ENCODE measurements at regions not wholly inside any gene's neighbourhood (a gene's known extent, or its start where the extent isn't known, plus 50 kb on each side); places are given as distances from the start of the nearest gene placed in this dataset.

- FAIRE-seq, result no peak
- no peaks in the 10 kb centered on the region for H3K27me3 ChIP-seq (ENCODE audit: control insufficient read depth in 3 of 3, insufficient read depth in 3 of 3, low read length in 3 of 3)
- no peaks in the 10 kb centered on the region for H3K36me3 ChIP-seq (ENCODE audit: control insufficient read depth in 3 of 3, insufficient read depth in 2 of 3, low read depth in 1 of 3, low read length in 3 of 3)
- H3K9me3 ChIP-seq (ENCODE audit: control insufficient read depth in 2 of 2, insufficient read depth in 1 of 2, low read depth in 1 of 2, low read length in 1 of 2), result no peaks in the 10 kb centered on the region
- no peak overlapping the region for H3K27ac ChIP-seq (ENCODE audit: low read depth in 1 of 3, low read length in 2 of 3)
- no peaks in the 10 kb centered on the region for H3K4me1 ChIP-seq (ENCODE audit: control insufficient read depth in 3 of 3, insufficient read depth in 2 of 3, low read depth in 1 of 3, low read length in 2 of 3)
- no peak for DNase-seq
- no peak overlapping the region for H3K4me3 ChIP-seq (ENCODE audit: low read depth in 1 of 3, low read length in 3 of 3)
Measured at GRCh38 chr12:90630006-90630405, 325.0 kb downstream of the CCER1 start.

DNA sequence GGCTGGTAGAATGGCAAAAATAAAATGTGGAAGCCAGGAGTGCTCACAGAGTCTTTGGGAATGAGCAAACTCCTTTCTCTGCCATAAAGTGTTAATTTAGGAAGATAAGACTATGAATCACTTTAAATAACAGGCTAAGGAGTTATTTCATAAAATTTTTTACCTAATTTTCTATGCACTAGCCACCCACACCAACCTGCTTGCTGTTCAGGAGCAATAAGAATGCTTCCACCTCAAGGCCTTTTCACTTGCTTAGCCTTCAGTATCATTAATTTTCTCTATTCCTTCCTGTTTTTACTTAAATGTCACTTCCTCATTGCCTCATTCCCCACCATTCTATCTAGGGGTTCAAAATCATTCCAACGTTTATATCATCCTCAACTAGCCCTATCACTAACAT is 326.8 kb downstream of the CCER1 start:
- no peak for DNase-seq
- Histone ChIP-seq H3K4me3 (ENCODE audit: low read depth in 1 of 3, low read length in 3 of 3) (no peak overlapping the region), H3K27ac (ENCODE audit: low read depth in 1 of 3, low read length in 2 of 3) (no peak overlapping the region), H3K27me3 (ENCODE audit: control insufficient read depth in 3 of 3, insufficient read depth in 3 of 3, low read length in 3 of 3) (no peaks in the 10 kb centered on the region), H3K36me3 (ENCODE audit: control insufficient read depth in 3 of 3, insufficient read depth in 2 of 3, low read depth in 1 of 3, low read length in 3 of 3) (no peaks in the 10 kb centered on the region), H3K4me1 (ENCODE audit: control insufficient read depth in 3 of 3, insufficient read depth in 2 of 3, low read depth in 1 of 3, low read length in 2 of 3) (no peaks in the 10 kb centered on the region), H3K9me3 (ENCODE audit: control insufficient read depth in 2 of 2, insufficient read depth in 1 of 2, low read depth in 1 of 2, low read length in 1 of 2) (no peaks in the 10 kb centered on the region)
- 31 to 44% (median 37%) methylated on average over 1 of the region's 1 CpG for WGBS, 3 donors
- no peak for FAIRE-seq

DNA sequence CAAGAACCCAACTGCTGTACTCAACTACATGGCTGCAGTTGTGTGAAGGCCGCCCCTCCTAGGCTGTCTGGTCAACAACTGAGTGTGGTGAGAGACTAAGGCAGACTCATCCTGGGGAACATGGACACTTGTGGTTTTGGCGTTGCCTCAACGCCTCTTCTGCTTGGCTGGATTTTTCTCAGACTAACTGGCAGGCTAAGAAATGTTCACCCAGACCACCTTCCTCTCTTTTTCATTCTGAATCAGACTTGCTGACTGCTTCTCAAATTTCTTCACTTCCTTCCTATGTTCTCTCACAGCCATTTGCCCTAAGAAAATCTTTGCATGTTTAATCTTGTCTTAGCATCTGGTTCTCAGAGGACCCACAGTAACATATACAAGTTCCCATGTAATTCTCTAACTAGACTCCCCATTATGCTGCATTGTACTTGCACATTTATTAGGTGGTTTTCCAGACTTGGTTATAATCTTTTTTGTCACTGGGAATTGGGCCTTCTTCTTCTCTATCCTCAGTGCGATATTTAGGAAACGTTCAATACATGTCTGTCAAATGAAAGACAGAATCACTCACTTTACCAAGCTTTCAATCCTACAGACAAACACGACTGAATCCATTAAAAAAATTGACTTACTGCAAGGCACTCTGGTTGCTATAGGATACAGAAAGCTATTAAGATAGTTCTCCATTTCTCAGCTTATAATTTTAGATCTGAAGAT is 327.6 kb downstream of the CCER1 start:
- DNase-seq (no peak), FAIRE-seq (no peak)
- Histone ChIP-seq H3K9me3 (ENCODE audit: control insufficient read depth in 2 of 2, insufficient read depth in 1 of 2, low read depth in 1 of 2, low read length in 1 of 2) (no peaks in the 10 kb centered on the region), H3K4me3 (ENCODE audit: low read depth in 1 of 3, low read length in 3 of 3) (no peak overlapping the region), H3K36me3 (ENCODE audit: control insufficient read depth in 3 of 3, insufficient read depth in 2 of 3, low read depth in 1 of 3, low read length in 3 of 3) (no peaks in the 10 kb centered on the region), H3K27me3 (ENCODE audit: control insufficient read depth in 3 of 3, insufficient read depth in 3 of 3, low read length in 3 of 3) (no peaks in the 10 kb centered on the region), H3K27ac (ENCODE audit: low read depth in 1 of 3, low read length in 2 of 3) (no peak overlapping the region), H3K4me1 (ENCODE audit: control insufficient read depth in 3 of 3, insufficient read depth in 2 of 3, low read depth in 1 of 3, low read length in 2 of 3) (no peaks in the 10 kb centered on the region)
- WGBS, 3 donors, result 69 to 74% (median 72%) methylated on average over 6 of the region's 6 CpGs

GRCh38 chr12:90622431-90622830 is 332.5 kb downstream of the CCER1 start:
- DNase-seq (no peak), FAIRE-seq (no peak)
- Histone ChIP-seq H3K4me3 (ENCODE audit: low read depth in 1 of 3, low read length in 3 of 3) (no peak overlapping the region), H3K4me1 (ENCODE audit: control insufficient read depth in 3 of 3, insufficient read depth in 2 of 3, low read depth in 1 of 3, low read length in 2 of 3) (no peaks in the 10 kb centered on the region), H3K36me3 (ENCODE audit: control insufficient read depth in 3 of 3, insufficient read depth in 2 of 3, low read depth in 1 of 3, low read length in 3 of 3) (no peaks in the 10 kb centered on the region), H3K27me3 (ENCODE audit: control insufficient read depth in 3 of 3, insufficient read depth in 3 of 3, low read length in 3 of 3) (no peaks in the 10 kb centered on the region), H3K27ac (ENCODE audit: low read depth in 1 of 3, low read length in 2 of 3) (no peak overlapping the region), H3K9me3 (ENCODE audit: control insufficient read depth in 2 of 2, insufficient read depth in 1 of 2, low read depth in 1 of 2, low read length in 1 of 2) (no peaks in the 10 kb centered on the region)
- WGBS, 3 donors, result 55 to 73% (median 62%) methylated on average over 3 of the region's 3 CpGs

DNA sequence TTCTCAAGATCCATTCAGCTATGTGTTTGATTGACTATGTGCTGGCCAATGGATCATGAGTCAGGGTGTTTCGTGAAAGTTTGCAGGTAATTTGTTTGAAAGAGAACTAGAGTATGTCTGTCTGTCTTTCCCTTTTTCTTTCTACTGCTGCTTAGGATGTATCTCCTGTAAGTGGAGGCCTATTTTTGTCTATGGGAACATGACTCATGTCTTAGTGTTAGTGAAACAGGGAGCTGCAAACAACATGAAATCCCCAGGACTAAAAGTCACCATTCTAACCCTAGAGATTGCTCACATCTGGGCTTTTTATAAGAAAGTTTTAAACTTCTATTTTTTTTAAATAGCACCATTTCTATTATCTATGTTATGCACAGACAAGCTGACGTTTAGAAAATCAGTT is 333.0 kb downstream of the CCER1 start:
- FAIRE-seq, result no peak
- H3K27ac ChIP-seq (ENCODE audit: low read depth in 1 of 3, low read length in 2 of 3), result no peak overlapping the region
- 67 to 73% (median 69%) methylated on average over 2 of the region's 2 CpGs for WGBS, 3 donors
- H3K36me3 ChIP-seq (ENCODE audit: control insufficient read depth in 3 of 3, insufficient read depth in 2 of 3, low read depth in 1 of 3, low read length in 3 of 3), result no peaks in the 10 kb centered on the region
- no peaks in the 10 kb centered on the region for H3K9me3 ChIP-seq (ENCODE audit: control insufficient read depth in 2 of 2, insufficient read depth in 1 of 2, low read depth in 1 of 2, low read length in 1 of 2)
- no peak overlapping the region for H3K4me3 ChIP-seq (ENCODE audit: low read depth in 1 of 3, low read length in 3 of 3)
- H3K4me1 ChIP-seq (ENCODE audit: control insufficient read depth in 3 of 3, insufficient read depth in 2 of 3, low read depth in 1 of 3, low read length in 2 of 3), result no peaks in the 10 kb centered on the region
- no peaks in the 10 kb centered on the region for H3K27me3 ChIP-seq (ENCODE audit: control insufficient read depth in 3 of 3, insufficient read depth in 3 of 3, low read length in 3 of 3)
- no peak for DNase-seq

GRCh38 chr12:90619943-90620342 is 335.0 kb downstream of the CCER1 start:
- Histone ChIP-seq H3K27me3 (ENCODE audit: control insufficient read depth in 3 of 3, insufficient read depth in 3 of 3, low read length in 3 of 3) (no peaks in the 10 kb centered on the region), H3K4me3 (ENCODE audit: low read depth in 1 of 3, low read length in 3 of 3) (no peak overlapping the region), H3K36me3 (ENCODE audit: control insufficient read depth in 3 of 3, insufficient read depth in 2 of 3, low read depth in 1 of 3, low read length in 3 of 3) (no peaks in the 10 kb centered on the region), H3K9me3 (ENCODE audit: control insufficient read depth in 2 of 2, insufficient read depth in 1 of 2, low read depth in 1 of 2, low read length in 1 of 2) (no peaks in the 10 kb centered on the region), H3K4me1 (ENCODE audit: control insufficient read depth in 3 of 3, insufficient read depth in 2 of 3, low read depth in 1 of 3, low read length in 2 of 3) (no peaks in the 10 kb centered on the region), H3K27ac (ENCODE audit: low read depth in 1 of 3, low read length in 2 of 3) (no peak overlapping the region)
- WGBS, 3 donors, result 47 to 63% (median 59%) methylated on average over 2 of the region's 2 CpGs
- DNase-seq, result no peak
- no peak for FAIRE-seq

- Histone ChIP-seq H3K36me3 (ENCODE audit: control insufficient read depth in 3 of 3, insufficient read depth in 2 of 3, low read depth in 1 of 3, low read length in 3 of 3) (no peaks in the 10 kb centered on the region), H3K27me3 (ENCODE audit: control insufficient read depth in 3 of 3, insufficient read depth in 3 of 3, low read length in 3 of 3) (no peaks in the 10 kb centered on the region), H3K9me3 (ENCODE audit: control insufficient read depth in 2 of 2, insufficient read depth in 1 of 2, low read depth in 1 of 2, low read length in 1 of 2) (no peaks in the 10 kb centered on the region), H3K4me3 (ENCODE audit: low read depth in 1 of 3, low read length in 3 of 3) (no peak overlapping the region), H3K27ac (ENCODE audit: low read depth in 1 of 3, low read length in 2 of 3) (no peak overlapping the region), H3K4me1 (ENCODE audit: control insufficient read depth in 3 of 3, insufficient read depth in 2 of 3, low read depth in 1 of 3, low read length in 2 of 3) (no peaks in the 10 kb centered on the region)
- no peak for DNase-seq
- no peak for FAIRE-seq
Measured at GRCh38 chr12:90618586-90618985, 336.4 kb downstream of the CCER1 start.

DNA sequence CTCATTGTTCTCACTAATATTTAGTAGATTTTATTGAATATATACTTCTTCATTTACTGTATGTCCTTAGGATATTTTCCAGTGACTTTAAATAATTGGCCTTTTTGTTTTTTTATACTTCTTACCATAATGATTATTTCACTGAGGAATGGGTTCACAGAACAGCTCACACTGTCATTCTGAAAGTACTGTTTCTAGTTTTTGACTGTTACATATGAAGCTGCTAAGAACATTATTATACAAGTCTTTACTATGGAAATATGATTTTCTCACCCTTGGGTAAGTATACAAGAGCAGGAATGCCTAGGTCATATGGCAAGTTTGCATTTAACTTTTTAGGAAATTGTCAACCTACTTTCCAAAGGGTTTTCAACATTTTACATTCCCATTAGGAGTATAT is 343.1 kb downstream of the CCER1 start:
- H3K27ac ChIP-seq (ENCODE audit: low read depth in 1 of 3, low read length in 2 of 3), result no peak overlapping the region
- no peaks in the 10 kb centered on the region for H3K36me3 ChIP-seq (ENCODE audit: control insufficient read depth in 3 of 3, insufficient read depth in 2 of 3, low read depth in 1 of 3, low read length in 3 of 3)
- no peaks in the 10 kb centered on the region for H3K4me1 ChIP-seq (ENCODE audit: control insufficient read depth in 3 of 3, insufficient read depth in 2 of 3, low read depth in 1 of 3, low read length in 2 of 3)
- no peak overlapping the region for H3K4me3 ChIP-seq (ENCODE audit: low read depth in 1 of 3, low read length in 3 of 3)
- H3K27me3 ChIP-seq (ENCODE audit: control insufficient read depth in 3 of 3, insufficient read depth in 3 of 3, low read length in 3 of 3), result no peaks in the 10 kb centered on the region
- FAIRE-seq, result no peak
- no peak for DNase-seq
- H3K9me3 ChIP-seq (ENCODE audit: control insufficient read depth in 2 of 2, insufficient read depth in 1 of 2, low read depth in 1 of 2, low read length in 1 of 2), result no peaks in the 10 kb centered on the region

DNA sequence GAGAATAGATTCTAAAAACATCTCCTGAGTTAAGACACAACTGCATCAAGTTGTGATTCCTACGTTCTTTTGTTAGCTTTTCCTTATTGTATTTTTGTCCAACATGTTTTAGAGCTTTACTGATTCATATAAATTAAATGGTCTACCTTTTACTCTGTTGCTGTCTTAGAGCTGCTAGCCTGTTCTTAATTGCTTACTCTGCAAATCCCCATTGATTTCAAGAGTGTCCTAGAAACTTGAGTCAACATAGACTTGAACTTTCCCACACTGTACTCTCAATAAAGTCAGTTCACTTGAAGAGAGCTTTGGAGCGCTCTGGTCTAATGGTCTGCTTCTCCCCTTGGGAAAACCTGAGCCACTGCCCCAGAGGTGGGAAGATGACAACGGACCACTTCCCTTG is 343.9 kb downstream of the CCER1 start:
- H3K27me3 ChIP-seq (ENCODE audit: control insufficient read depth in 3 of 3, insufficient read depth in 3 of 3, low read length in 3 of 3), result no peaks in the 10 kb centered on the region

More for the DNA sequence above, 343.9 kb downstream of the CCER1 start:
- H3K36me3 ChIP-seq (ENCODE audit: control insufficient read depth in 3 of 3, insufficient read depth in 2 of 3, low read depth in 1 of 3, low read length in 3 of 3), result no peaks in the 10 kb centered on the region
- H3K4me1 ChIP-seq (ENCODE audit: control insufficient read depth in 3 of 3, insufficient read depth in 2 of 3, low read depth in 1 of 3, low read length in 2 of 3), result no peaks in the 10 kb centered on the region
- no peak overlapping the region for H3K4me3 ChIP-seq (ENCODE audit: low read depth in 1 of 3, low read length in 3 of 3)
- H3K9me3 ChIP-seq (ENCODE audit: control insufficient read depth in 2 of 2, insufficient read depth in 1 of 2, low read depth in 1 of 2, low read length in 1 of 2), result no peaks in the 10 kb centered on the region
- no peak for FAIRE-seq
- no peak overlapping the region for H3K27ac ChIP-seq (ENCODE audit: low read depth in 1 of 3, low read length in 2 of 3)
- DNase-seq, result no peak
- 38 to 52% (median 43%) methylated on average over 3 of the region's 3 CpGs for WGBS, 3 donors
